ENCODE measurements at regions not wholly inside any gene's neighbourhood (a gene's known extent, or its start where the extent isn't known, plus 50 kb on each side); places are given as distances from the start of the nearest gene placed in this dataset.

DNA sequence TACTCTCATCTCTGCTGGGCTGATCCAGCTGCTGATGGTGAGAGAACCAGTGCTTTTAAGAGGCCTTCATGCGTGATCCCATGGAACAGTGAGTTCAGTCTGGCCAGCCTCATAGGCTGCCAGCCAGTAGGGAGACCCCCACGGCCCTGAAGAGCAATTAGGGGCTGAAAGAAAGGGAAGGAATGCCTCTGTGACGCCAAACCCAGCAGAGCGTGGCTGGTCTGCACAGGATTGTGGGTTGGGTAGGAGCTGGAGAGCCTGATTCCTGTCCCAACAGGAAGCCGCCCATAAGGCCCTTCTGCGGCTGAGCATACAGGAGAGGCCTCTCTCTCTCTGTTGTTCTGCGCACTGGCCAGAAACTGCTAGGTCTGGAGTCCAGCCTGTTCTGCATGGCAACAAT, 181.5 kb upstream of the E2F8 start:
- Histone ChIP-seq H3K4me1 (ENCODE audit: control insufficient read depth in 1 of 2, insufficient read depth in 2 of 2, low read length in 2 of 2) (no peaks in the 10 kb centered on the region), H2AFZ (ENCODE audit: insufficient read depth, low read depth, low read length, poor library complexity, severe bottlenecking) (no peak overlapping the region), H3K4me3 (replicated peaks in 1 of 3; ENCODE audit: low read depth in 2 of 3, low read length in 3 of 3) (no peak overlapping the region), H3K79me2 (ENCODE audit: insufficient read depth, low read length) (no peaks in the 10 kb centered on the region), H3K9ac (ENCODE audit: insufficient read depth, low read length, poor library complexity, severe bottlenecking) (no peak overlapping the region), H4K20me1 (ENCODE audit: insufficient read depth, low read length) (no peaks in the 10 kb centered on the region), H3K27ac (ENCODE audit: low read depth in 1 of 2, low read length in 2 of 2) (no peak overlapping the region), H3K27me3 (ENCODE audit: control insufficient read depth in 2 of 2, insufficient read depth in 2 of 2, low read length in 2 of 2) (no peaks in the 10 kb centered on the region), H3K4me2 (replicated peaks; ENCODE audit: extremely low read depth, low read length, poor library complexity, severe bottlenecking) (no peak overlapping the region), H3K9me3 (replicated peaks in 1 of 2; ENCODE audit: control insufficient read depth in 1 of 2, insufficient read depth in 1 of 2, low read length in 2 of 2) (no peaks in the 10 kb centered on the region), H3K36me3 (replicated peaks in 1 of 2; ENCODE audit: control insufficient read depth in 1 of 2, insufficient read depth in 2 of 2, low read length in 2 of 2) (no peaks in the 10 kb centered on the region)
- Mint-ChIP-seq H3K27me3 (ENCODE audit: low read depth in 3 of 3) (peaks cover 0 to 17% (median 2%) of the 10 kb centered on the region in 3 donors), H3K4me1 (no peaks in the 10 kb centered on the region), H3K27ac (no peak overlapping the region), H3K36me3 (no peaks in the 10 kb centered on the region), H3K4me3 (no peak overlapping the region), H3K9me3 (peaks cover 0 to 3% (median 0%) of the 10 kb centered on the region in 7 donors)
- no peak for DNase-seq
- WGBS (ENCODE audit: insufficient coverage), result 75% methylated on average over 7 of the region's 7 CpGs
- intact Hi-C loops (cut with micrococcal nuclease), result no loop called here
- TF ChIP-seq, protein P1, sequence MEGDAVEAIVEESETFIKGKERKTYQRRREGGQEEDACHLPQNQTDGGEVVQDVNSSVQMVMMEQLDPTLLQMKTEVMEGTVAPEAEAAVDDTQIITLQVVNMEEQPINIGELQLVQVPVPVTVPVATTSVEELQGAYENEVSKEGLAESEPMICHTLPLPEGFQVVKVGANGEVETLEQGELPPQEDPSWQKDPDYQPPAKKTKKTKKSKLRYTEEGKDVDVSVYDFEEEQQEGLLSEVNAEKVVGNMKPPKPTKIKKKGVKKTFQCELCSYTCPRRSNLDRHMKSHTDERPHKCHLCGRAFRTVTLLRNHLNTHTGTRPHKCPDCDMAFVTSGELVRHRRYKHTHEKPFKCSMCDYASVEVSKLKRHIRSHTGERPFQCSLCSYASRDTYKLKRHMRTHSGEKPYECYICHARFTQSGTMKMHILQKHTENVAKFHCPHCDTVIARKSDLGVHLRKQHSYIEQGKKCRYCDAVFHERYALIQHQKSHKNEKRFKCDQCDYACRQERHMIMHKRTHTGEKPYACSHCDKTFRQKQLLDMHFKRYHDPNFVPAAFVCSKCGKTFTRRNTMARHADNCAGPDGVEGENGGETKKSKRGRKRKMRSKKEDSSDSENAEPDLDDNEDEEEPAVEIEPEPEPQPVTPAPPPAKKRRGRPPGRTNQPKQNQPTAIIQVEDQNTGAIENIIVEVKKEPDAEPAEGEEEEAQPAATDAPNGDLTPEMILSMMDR (IDR thresholded peaks at IDR 0.05), result no peak

DNA sequence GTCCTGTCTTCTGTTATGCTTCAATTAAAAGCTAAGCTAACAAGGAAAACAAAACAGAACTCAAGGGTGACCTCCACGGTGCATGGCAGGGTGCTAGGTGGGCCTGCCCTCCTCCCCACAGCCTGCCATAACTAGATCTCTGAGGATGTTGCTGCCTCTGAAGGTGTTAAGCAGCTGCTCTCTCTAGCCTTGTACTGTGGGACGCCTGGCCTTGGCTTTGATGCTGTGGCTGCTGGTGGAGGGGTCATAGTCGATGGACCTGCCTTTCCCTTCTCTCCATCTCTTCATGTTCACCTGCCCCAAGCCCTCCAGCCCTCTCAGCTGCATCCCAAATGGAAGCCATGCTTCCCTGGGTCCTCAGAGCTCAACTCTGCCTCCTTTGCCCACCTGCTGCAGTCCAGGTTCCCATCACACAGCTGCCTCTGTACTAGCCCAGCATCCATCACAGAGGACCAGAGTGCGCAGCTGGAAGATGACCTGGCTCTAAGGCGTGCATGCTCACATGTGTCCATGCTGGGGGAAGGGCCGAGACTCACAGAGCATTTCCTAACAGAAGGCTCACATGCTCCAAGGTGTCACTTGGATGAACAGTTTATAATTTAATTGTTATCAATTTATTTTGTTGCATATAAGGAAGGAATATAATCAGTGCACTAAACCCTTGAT, 180.3 kb upstream of the E2F8 start:
- Histone ChIP-seq H3K9me3 (replicated peaks in 1 of 2; ENCODE audit: control insufficient read depth in 1 of 2, insufficient read depth in 1 of 2, low read length in 2 of 2) (no peaks in the 10 kb centered on the region), H3K36me3 (replicated peaks in 1 of 2; ENCODE audit: control insufficient read depth in 1 of 2, insufficient read depth in 2 of 2, low read length in 2 of 2) (no peaks in the 10 kb centered on the region), H3K27ac (ENCODE audit: low read depth in 1 of 2, low read length in 2 of 2) (no peak overlapping the region), H4K20me1 (ENCODE audit: insufficient read depth, low read length) (no peaks in the 10 kb centered on the region), H2AFZ (ENCODE audit: insufficient read depth, low read depth, low read length, poor library complexity, severe bottlenecking) (no peak overlapping the region), H3K9ac (ENCODE audit: insufficient read depth, low read length, poor library complexity, severe bottlenecking) (no peak overlapping the region), H3K27me3 (ENCODE audit: control insufficient read depth in 2 of 2, insufficient read depth in 2 of 2, low read length in 2 of 2) (no peaks in the 10 kb centered on the region), H3K4me3 (replicated peaks in 1 of 3; ENCODE audit: low read depth in 2 of 3, low read length in 3 of 3) (no peak overlapping the region), H3K79me2 (ENCODE audit: insufficient read depth, low read length) (no peaks in the 10 kb centered on the region), H3K4me1 (ENCODE audit: control insufficient read depth in 1 of 2, insufficient read depth in 2 of 2, low read length in 2 of 2) (no peaks in the 10 kb centered on the region), H3K4me2 (replicated peaks; ENCODE audit: extremely low read depth, low read length, poor library complexity, severe bottlenecking) (no peak overlapping the region)
- H3K27me3 Mint-ChIP-seq (ENCODE audit: low read depth in 3 of 3), result peaks cover 0 to 13% (median 0%) of the 10 kb centered on the region in 3 donors
- H3K9me3 Mint-ChIP-seq, result peaks cover 0 to 3% (median 0%) of the 10 kb centered on the region in 7 donors
- WGBS (ENCODE audit: insufficient coverage), result 30% methylated on average over 2 of the region's 6 CpGs
- no peak for DNase-seq
- H3K36me3 Mint-ChIP-seq, result no peaks in the 10 kb centered on the region
- no peak overlapping the region for H3K4me3 Mint-ChIP-seq
- no peak overlapping the region for H3K27ac Mint-ChIP-seq
- intact Hi-C loops (cut with micrococcal nuclease), result no loop called here
- TF ChIP-seq, protein P1 (IDR thresholded peaks at IDR 0.05), result no peak
- no peaks in the 10 kb centered on the region for H3K4me1 Mint-ChIP-seq
